Bronchial epithelial cell (primary cell): ENCODE measurements at regions not wholly inside any gene's neighbourhood (a gene's known extent, or its start where the extent isn't known, plus 50 kb on each side); places are given as distances from the start of the nearest gene placed in this dataset.

Experiments
- DNase-seq: peaks from one replicate; pipeline ENCODE4 v3.0.0-alpha.2; 2010; ENCODE audit warnings: low read depth
- FAIRE-seq: peaks from 2 replicates; lab custom pipeline; 2011; peaks lifted over from hg19 to GRCh38; lab: Jason Lieb, UNC
- H3K27me3 ChIP-seq: 2 replicates; pipeline ENCODE4 v1.5.1; 2011; ENCODE audit warnings: low read length; ENCODE audit not compliant: control insufficient read depth, insufficient read depth
- H3K36me3 ChIP-seq: 2 replicates; pipeline ENCODE4 v1.5.1; 2011; ENCODE audit warnings: low read length; ENCODE audit not compliant: control insufficient read depth, insufficient read depth
- H3K4me3 ChIP-seq: 2 replicates; pipeline ENCODE4 v1.5.1; 2011; ENCODE audit warnings: mild to moderate bottlenecking, low read depth, low read length, control low read depth
- TF ChIP-seq, protein P1 (sequence below): IDR thresholded peaks from 2 replicates; pipeline ENCODE4 v1.5.1; 2011; ENCODE audit warnings: mild to moderate bottlenecking, moderate library complexity, low read length, control low read depth, inconsistent platforms; ENCODE audit not compliant: insufficient read depth, severe bottlenecking

DNA sequence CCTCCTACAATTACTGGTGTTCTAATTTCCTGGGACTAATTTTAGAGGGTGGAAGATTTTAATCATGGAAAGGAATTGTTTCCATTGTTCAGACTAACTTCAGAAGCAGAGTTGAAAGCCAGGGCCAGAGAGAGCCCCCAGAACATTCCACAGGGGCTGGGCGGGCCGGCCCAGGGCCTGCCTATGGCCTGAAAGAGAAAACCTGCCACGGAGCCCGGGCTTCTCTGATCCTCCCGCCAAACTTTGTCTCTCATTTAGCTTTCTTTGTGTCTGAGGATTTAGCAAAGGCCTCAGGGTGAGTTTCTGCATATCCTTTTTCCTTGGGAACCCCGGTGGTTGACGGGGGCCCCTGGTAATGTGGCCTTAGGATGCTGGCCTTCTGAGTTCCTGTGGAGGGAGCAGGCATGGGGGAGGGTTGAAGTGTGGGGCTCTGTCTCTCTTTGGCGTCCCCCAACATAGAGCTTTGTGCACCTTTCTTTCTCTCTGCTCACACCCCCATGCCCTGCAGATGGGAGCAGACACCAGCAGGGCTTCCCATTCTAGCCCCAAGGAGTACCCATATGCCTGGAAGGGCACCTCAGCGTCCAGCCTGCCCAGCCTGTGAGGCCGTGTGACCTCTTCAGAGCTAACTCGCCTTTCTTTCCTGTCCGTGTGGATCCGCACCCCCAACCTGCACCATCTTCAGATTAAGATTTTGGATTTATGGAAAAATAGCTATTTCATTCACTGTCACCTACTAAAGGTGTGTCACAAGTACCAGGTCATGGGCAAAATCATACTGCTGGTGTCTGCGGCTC lies 539.5 kb downstream of the FGF9 start:
- no peak overlapping the region for H3K4me3 ChIP-seq
- DNase-seq, result no peak
- no peaks in the 10 kb centered on the region for H3K27me3 ChIP-seq

DNA sequence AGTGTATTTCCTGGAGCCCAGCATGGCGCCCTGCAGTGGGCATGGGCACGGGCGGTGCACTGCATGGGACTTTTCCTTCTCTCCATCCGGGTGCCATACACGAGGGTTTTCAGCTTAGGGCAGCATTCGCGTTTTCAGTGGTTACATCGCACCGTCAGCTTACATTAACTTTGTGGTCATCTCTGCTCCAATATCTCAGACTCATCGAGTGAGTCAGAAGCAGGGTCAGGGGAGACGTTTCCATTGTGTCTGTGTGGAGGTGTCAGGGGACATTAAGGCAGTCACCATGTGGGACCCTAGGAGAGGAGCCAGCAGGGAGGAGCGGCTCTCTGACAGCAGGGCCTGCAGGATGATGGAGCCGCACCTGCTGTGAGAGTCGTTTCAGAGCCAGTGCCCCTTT lies 541.0 kb downstream of the FGF9 start:
- DNase-seq (no peak), FAIRE-seq (no peak)
- no peaks in the 10 kb centered on the region for H3K27me3 ChIP-seq
- H3K36me3 ChIP-seq, result no peaks in the 10 kb centered on the region
- TF ChIP-seq, protein P1, sequence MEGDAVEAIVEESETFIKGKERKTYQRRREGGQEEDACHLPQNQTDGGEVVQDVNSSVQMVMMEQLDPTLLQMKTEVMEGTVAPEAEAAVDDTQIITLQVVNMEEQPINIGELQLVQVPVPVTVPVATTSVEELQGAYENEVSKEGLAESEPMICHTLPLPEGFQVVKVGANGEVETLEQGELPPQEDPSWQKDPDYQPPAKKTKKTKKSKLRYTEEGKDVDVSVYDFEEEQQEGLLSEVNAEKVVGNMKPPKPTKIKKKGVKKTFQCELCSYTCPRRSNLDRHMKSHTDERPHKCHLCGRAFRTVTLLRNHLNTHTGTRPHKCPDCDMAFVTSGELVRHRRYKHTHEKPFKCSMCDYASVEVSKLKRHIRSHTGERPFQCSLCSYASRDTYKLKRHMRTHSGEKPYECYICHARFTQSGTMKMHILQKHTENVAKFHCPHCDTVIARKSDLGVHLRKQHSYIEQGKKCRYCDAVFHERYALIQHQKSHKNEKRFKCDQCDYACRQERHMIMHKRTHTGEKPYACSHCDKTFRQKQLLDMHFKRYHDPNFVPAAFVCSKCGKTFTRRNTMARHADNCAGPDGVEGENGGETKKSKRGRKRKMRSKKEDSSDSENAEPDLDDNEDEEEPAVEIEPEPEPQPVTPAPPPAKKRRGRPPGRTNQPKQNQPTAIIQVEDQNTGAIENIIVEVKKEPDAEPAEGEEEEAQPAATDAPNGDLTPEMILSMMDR, result no peak
- no peak overlapping the region for H3K4me3 ChIP-seq

More for the DNA sequence above, 539.5 kb downstream of the FGF9 start:
- FAIRE-seq, result no peak
- no peaks in the 10 kb centered on the region for H3K36me3 ChIP-seq
- TF ChIP-seq, protein P1, result no peak

DNA sequence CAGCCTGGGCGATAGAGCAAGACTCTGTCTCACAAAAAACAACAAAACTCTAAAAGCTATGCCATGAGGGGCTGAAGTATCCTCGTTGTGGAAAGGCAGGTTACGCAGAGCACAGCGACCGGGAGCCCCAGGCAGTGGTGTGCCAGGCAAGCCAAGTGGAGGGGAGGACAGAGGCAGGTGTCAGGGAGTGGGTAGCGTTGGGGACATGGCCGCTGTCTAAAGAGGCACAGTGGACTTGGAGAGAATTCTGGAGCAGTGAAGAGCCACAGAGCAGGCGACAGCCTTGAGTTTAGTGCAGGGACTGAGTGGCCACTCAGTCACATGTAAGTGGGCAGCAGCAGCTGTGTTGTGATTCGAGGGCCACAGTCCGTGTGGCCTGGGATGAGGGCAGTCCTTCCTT lies 541.7 kb downstream of the FGF9 start:
- H3K36me3 ChIP-seq, result no peaks in the 10 kb centered on the region
- H3K4me3 ChIP-seq, result no peak overlapping the region
- DNase-seq (no peak), FAIRE-seq (peak; percentile 60)
- TF ChIP-seq, protein P1, result no peak
- H3K27me3 ChIP-seq, result no peaks in the 10 kb centered on the region

DNA sequence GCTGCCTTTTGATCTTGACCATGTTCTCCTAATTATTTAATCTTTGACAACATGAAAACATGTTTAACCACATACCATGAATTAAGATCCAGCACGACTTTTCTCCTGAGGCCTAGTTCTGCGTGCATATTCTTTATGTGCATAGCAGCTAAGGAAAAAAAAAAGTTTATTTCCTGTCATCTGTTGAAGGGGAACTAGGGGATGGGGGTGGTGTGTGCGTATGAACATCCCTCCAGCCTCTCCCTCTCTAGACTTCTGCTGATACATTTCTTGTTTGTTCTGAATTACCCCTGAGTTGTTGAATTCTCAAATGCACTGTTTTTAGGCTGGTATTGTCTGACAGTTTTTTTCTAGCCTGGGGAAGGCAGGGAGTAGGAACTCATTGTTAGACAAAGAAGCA lies 543.3 kb downstream of the FGF9 start:
- TF ChIP-seq, protein P1, result no peak
- FAIRE-seq (no peak), DNase-seq (no peak)
- no peak overlapping the region for H3K4me3 ChIP-seq
- H3K36me3 ChIP-seq, result no peaks in the 10 kb centered on the region
- H3K27me3 ChIP-seq, result no peaks in the 10 kb centered on the region

DNA sequence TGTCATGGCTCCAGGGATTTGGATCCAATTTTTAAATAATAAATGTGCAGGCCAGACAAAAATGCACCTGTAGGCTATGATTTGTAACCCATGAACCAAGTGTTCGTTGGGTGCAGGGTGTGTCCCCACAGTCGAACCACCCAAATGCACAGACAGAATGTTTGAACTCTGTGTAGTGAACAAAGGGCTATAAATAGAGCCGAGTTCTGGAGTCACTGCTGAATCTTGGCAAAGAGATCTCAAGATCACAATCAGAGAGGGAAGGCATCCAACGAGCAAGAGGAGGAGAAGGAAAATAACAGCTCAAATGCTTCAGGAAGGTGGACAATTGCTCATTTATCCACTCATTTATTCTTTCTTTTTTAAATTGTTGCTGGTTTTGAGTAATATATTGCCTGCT lies 547.9 kb downstream of the FGF9 start:
- FAIRE-seq (no peak), DNase-seq (no peak)
- Histone ChIP-seq H3K27me3 (no peaks in the 10 kb centered on the region), H3K4me3 (no peak overlapping the region), H3K36me3 (no peaks in the 10 kb centered on the region)
- TF ChIP-seq, protein P1, result no peak

DNA sequence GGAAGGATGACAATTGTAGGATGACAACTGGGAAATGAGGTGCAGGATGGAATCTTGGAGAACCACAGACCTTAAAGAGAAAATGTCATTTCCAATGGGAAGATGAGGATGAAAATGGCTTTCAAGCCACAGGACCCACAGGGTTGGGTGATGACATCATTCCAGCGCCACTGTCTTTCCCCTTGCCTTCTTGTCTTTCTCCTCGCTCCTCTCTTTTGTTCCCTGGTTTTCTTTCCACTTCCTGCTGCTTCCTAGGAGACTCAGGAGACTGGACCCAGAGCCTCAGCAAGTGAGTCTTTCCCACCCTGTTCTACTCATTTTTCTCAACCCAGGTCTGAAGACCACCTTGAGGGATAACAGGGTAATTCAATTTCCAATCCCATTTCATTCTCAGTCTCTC lies 548.8 kb downstream of the FGF9 start:
- FAIRE-seq, result no peak
- DNase-seq, result no peak
- no peaks in the 10 kb centered on the region for H3K27me3 ChIP-seq

More for the DNA sequence above, 548.8 kb downstream of the FGF9 start:
- TF ChIP-seq, protein P1, result no peak
- no peak overlapping the region for H3K4me3 ChIP-seq
- no peaks in the 10 kb centered on the region for H3K36me3 ChIP-seq
